HG03066 (cell line): ENCODE measurements at regions not wholly inside any gene's neighbourhood (a gene's known extent, or its start where the extent isn't known, plus 50 kb on each side); places are given as distances from the start of the nearest gene placed in this dataset.
"Not testable (repeated sequence)": the region's sequence is repeated elsewhere in the genome, so short reads cannot be mapped to it uniquely, and the experiment has no call there.

Source experiments
- ATAC-seq: cut with Tn5 transposase; IDR thresholded peaks from one replicate; pipeline ENCODE4 v1.9.1; 2021; ENCODE audit warnings: low read depth; ENCODE audit not compliant: unreplicated experiment

- no peak for ATAC-seq
Measured at GRCh38 chrX:3820167-3820566, 106.7 kb upstream of the PRKX start.

DNA sequence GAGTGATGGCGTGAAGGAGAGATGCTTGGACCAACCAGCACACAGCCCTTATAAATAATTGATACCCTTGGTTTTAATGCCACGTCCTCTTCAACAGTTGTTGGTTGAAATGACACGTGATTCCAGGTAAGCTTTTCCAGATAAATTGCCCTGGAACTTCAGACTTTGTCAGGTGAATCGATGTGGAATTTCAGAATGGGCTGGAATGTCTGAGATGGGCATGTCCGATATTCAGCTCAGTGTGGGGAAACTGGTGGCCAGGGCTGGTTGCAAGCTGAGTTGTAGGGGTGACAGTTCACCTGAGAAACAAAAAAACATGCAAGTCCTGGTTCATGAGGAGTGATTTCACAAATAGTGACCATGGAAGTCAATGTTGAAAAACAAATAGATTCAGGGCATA is 104.0 kb upstream of the PRKX start:
- not testable (repeated sequence) for ATAC-seq

DNA sequence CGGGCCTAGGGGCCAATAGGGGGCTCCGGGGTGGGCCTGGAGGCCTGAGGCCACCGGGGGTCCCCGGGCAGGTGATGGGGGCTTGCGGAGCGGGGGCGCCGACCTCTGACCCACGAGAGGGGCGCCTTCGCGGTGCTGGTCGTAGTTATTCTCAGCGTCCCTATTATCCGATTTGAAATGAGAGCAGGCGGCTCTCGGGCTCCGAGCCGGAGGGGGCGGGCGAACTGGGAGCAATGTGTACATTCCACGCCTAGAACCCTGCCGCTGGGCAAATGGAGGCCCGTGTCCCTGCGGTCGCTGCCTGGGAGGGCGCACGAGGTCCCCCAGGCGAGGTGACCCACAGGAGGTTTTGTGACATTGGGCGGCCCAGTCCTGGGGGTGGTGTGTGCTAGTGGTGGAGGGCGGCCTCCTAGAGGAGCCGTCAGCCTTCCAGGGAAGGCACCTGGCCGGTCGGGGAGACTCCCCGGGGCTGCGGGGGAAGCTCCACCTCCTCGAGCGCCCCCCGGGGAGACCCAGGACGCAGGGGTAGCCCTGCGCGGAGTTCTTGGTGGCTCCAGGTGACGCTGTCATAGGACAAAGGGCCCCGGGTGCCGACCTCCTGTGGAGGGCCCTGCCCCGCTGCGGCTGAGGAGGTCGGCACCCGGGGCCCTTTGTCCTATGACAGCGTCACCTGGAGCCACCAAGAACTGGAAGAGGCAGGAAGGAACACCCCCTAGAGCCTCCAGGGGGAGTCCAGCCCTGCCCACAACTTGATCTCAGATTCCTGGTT is 102.6 kb upstream of the PRKX start:
- ATAC-seq: no peak

DNA sequence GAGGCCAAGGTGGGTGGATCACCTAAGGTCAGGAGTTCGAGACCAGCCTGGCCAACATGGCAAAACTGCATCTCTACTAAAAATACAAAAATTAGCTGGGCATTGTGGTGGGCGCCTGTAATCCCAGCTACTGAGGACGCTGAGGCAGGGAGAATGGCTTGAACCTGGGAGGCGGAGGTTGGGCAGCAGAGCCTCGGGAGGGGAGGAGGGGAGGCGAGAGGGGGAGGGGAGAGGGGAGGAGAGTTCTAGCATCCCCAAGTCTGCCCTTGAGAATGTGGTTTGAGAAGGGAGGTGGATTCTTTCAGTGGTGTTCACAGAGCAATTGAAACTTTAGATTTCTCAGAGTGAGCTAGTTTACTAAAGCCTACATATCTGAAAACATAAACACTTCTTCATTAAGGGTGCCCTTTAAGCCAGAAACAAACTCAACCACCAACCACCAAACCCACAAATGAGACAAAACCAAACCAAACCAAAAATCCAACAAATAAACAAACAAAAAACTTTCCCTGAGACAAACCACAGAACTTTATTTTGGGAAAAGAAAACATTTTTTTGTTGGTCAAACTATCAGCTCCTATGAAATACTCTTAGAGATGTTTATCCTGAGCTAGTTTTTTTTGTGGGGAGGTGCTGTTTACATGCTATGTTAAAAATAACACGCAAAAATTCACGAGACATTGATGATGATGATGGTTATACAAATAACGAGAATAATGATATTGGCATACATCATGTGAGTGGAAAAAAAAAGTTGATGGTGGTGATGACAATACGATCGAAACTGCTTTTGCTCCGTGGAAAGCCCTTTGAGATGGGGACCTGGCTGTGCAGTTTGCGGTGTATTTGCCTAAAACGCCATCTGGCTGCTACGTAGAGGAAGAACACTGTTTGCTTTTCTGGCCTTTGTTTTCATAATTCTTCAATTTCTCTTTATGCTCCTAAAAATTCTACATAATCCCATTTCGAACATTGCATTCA is 98.2 kb upstream of the PRKX start:
- ATAC-seq: peak; percentile 24

DNA sequence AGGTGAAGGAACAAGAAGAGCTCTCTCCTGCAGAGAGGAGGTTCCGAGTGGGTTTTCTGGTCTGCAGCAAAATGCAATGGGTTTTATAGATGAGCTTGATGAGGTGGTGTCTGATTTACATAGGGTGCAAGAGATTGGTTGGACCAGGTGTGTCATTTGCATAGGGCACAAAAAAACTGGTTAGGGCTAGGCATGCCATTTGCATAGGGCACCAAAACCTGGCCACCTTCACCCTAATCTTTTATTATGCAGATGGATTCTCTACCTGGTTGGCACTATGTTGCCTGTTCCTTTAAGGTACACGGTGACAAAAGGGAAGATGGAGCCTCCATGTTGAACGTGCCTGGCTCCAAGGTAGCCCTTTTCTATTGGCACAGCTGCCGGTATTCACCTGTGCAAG is 94.5 kb upstream of the PRKX start:
- no peak for ATAC-seq

DNA sequence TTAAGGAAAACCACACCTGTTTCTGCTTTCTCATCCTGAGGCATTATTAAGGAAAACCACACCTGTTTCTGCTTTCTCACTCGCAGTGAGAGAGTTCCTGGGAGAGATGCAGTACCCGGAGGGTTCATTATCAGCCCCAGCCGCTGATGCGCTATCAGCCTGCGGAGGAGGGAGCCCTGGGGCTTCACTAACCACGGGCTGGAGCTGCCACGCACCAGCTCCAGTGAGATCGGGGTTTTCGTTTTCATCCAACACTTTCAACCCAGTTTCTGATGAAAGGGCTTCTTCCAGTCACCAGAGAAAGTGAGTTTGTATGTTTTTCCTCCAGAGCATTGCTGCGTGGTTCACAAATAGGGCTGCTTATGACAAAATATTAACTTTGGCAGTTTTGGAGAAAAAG is 93.2 kb upstream of the PRKX start:
- ATAC-seq: no peak

DNA sequence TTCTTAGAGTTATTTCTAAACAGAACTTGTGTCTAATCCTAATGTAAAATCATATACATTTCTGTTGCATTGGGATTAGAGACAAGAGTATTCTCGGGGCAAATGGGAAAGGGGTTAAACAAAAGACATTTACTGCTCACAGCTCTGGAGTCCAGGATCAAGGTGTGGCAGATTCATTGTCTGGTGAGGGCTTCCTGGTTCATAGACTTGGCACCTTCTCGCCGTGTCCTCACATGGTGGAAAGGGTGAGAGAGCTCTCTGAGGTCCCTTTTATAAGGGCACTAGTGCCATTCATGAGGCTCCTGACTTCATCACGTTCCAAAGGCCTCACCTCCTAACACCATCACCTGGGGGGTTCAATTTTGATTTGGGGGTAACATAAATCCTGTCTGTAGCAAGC is 90.3 kb upstream of the PRKX start:
- no peak for ATAC-seq

DNA sequence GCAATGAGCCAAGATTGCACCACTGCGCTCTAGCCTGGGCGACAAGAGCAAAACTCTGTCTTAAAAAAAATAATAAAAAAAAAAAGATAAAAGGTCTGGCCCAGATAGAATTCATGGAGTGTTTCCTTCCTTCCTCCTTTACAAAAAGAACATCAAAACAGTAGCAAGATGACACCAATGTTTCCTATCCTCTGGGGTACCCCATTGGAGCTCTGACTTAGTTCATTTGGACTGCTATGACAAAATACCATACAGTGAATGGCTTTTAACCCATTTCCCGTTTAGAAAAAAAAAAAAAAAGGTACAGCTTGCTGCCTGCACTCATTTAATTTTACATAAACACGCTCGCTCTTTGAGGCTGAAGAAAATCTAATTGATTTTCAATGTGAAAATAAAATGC is 89.9 kb upstream of the PRKX start:
- ATAC-seq: no peak

DNA sequence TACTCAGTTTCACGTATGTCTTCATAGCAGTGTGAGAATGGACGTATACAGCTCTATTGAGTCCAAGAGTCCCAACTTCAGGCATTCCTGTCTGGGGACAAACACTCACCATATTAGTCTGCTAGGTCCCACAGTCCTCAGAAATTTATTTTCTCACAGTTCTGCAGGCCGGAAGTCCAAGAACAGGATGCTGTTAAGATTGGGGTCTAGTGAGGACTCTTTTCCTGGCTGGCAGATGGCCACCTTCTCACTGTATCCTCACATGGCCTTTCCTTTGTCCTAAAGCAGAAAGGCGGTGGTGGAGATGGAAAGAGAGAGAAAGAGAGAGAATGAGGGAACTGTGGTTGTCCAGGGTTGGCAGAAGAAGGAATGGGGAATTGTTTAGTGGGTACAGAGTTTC is 82.0 kb upstream of the PRKX start:
- not testable (repeated sequence) for ATAC-seq

- no peak for ATAC-seq
Measured at GRCh38 chrX:3791449-3791848, 78.0 kb upstream of the PRKX start.

DNA sequence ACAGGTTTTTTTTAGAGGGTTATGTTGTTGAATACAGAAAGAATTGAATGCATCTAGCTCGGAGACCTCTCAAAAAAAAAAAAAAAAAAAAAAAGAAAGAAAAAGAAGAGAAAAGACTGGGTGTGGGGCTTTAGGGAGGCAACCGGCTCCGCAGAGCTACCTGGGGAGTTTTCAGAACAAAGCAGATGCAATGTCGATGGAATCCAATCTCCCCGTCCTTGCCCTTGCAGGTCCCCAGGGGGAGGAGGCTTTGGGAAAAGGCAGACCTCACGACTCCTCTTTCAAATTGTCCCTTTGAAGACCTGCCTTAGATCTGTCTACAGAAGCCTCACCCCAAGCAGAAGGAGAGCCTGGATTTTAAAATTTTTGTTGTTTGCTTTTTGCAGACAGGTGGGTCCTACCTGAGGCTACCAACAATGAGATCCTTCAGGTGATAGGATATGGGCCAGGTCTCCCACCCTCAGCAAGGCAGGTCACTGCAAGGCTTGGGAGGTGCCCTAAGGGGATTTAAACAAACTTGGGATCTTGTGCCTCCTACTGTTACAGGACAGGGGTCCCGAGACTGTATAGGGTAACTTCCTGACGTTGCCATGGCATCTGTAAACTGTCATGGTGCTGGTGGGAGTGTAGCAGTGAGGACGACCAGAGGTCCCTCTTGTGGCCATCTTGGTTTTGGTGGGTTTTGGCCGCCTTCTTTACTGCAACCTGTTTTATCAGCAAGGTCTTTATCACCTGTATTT is 75.2 kb upstream of the PRKX start:
- no peak for ATAC-seq

DNA sequence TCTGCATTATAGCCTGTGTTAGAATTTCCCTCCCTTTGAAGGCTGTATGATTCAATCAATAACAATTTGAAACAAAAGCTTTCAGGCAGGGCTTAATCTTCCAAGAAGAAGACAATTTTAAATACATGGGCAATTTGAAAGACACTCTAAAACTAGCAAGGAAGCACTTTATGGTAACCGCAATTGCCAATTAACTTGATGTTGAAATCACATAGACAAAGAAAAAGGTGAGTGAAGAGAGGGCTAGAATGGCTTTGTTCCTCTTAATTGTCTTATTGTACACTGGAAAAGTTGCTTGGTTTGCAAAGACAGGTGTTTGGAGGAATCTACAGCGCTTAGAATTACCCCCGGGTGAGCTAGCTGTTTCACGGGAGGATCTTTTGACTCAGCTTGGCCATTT is 74.4 kb upstream of the PRKX start:
- no peak for ATAC-seq

GRCh38 chrX:3785822-3786221 is 72.4 kb upstream of the PRKX start:
- ATAC-seq: not testable (repeated sequence)

DNA sequence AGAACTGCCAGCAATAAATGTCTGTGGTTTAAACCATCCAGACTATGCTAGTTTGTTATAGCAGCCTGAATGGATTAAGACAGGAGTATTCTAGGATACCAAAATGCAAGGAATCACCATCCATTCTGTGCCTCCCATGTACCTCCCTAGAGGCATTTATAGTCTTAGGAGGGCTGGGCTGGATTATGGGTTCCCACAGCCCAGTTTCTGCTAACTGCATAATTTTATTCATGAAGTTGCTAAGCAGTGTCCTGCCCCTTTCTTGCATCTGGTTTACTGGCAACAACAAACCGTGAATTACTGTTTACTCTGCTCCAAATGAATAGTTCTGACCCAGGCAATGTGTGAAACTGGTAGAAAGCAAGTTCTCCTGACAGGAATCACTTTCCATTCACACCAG is 67.1 kb upstream of the PRKX start:
- ATAC-seq: no peak

DNA sequence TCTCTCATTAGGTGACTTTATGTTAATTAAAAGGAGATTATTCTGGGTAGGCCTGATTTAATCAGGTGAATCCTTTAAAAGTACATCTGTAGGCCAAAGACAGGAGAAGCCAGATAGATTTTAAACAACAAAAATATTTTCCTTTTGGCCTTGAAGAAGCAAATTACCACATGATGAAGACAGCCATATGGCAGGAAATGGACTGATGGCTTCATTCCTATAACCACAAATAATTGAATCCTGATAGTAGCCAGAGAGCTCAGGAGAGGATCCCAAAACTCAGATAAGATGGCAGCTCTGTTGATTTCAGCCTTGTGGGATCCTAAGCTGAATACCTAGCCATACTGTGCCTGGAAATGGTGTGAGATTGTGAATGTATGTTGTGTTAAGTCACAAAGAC is 66.1 kb upstream of the PRKX start:
- no peak for ATAC-seq

- ATAC-seq: no peak
Measured at GRCh38 chrX:3777416-3777815, 64.0 kb upstream of the PRKX start.

- no peak for ATAC-seq
Measured at GRCh38 chrX:3771766-3772165, 58.3 kb upstream of the PRKX start.

DNA sequence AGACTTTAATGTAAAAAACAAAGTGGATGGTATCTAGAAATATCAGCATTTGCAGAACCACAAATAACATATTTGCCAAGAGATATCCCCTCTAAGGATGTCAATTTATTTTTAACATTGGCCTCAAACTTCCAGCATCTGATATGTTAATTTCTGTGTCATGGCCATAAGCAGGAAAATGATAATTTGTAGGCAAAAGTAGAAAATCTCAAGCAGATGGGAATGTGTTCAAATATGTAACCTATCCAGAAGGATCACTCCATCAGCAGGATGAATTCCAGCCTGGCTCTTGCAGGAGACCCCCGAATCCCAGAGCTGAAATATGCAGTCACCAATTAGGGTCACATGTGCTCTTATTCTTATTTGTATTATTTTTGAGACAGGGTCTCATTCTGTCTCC is 55.4 kb upstream of the PRKX start:
- ATAC-seq: no peak
